GM21528 (cell line): ENCODE measurements at regions not wholly inside any gene's neighbourhood (a gene's known extent, or its start where the extent isn't known, plus 50 kb on each side); places are given as distances from the start of the nearest gene placed in this dataset.
"Not testable (repeated sequence)": the region's sequence is repeated elsewhere in the genome, so short reads cannot be mapped to it uniquely, and the experiment has no call there.

ENCODE experiments used
- ATAC-seq: cut with Tn5 transposase; IDR thresholded peaks from one replicate; pipeline ENCODE4 v1.9.1; 2021; ENCODE audit warnings: mild to moderate bottlenecking, moderate library complexity; ENCODE audit not compliant: unreplicated experiment, low FRiP score

- no peak for ATAC-seq
Measured at GRCh38 chr14:23894362-23895052, 59.1 kb upstream of the DHRS4 start.

DNA sequence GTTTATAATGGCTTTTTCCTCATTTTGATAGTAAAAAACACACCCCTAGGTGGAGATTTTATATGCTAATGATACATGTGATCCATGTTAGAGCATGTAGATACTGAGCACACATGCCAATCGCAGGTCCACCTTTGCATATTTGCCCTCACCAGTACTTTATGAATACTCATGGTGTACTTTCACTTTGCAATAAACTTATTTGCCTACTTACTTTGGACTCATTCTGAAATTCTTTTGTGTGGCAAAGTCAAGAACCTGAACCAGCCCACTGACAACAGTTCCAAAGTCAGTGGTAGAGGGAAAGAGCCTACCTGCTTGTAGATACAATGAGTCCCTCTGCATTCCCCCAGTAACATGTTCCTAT is 58.5 kb upstream of the DHRS4 start:
- ATAC-seq = no peak

DNA sequence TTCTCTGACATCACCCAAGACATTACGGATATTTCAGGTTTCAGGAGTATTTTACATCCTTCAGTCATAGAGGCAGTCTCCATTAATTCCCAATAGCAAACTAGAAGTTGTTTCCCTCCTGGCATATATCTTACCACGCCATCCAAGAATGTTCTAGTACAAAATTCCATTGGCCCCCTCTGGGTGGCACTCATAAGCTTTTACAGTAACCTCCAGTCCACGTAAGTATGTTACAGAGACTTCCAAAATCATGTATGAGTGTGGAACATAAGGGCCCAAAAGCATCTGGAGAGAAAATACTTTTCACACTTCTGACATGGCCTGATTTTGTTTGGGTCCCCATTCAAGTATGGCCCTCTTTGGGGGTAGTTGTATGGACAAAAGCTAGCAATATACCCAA is 58.1 kb upstream of the DHRS4 start:
- no peak for ATAC-seq

DNA sequence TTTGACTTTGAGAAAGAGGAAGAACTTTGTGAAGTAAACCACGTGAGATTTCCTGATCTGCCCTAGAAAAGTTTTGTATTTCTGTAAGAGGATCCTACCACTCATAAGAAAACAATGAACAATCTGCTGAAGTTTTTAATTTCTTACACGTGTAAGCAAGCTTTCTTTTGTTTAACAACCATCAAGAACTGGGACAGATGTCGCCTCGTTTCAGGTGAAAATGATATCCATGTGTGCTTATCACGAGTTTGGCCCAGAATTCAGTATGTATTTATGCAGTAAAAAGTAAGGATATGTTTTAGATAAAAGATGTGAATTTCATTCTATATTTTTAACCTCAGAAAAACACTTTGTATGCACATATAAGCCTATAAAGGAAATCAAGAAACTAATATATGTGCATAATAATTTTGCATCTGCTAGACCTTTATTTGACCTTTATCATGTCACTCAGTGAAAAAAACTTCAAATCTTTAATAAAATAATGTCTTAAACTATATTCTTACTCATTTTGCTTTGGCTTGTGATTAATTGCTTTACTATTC is 56.9 kb upstream of the DHRS4 start:
- no peak for ATAC-seq

DNA sequence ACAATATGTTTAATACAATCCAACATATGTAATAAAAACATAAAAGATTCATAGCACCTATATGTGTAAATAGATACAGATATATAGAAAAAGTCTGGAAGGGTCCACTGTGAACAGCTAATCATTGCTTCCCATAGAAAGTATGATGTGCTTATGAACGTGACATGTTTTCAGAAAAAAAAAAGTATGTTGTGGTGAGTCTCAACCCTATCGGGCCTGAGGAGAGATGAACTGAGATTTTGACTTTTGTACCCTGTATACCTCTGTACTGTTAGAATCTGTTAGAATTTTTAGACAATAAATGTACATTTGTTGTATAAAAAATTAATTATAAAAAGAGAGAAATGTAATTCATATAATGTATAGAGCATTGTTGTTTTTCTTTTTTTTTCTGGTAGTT is 56.3 kb upstream of the DHRS4 start:
- ATAC-seq = not testable (repeated sequence)

DNA sequence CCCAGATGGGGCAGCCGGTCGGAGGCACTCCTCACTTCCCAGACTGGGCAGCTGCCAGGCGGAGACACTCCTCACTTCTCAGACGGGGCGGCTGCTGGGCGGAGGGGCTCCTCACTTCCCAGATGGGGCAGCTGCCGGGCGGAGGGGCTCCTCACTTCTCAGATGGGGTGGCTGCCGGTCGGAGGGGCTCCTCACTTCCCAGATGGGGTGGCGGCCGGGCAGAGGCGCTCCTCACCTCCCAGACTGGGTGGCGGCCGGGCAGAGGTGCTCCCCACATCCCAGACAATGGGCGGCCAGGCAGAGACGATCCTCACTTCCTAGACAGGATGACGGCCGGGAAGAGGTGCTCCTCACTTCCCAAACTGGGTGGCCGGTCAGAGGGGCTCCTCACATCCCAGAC is 55.2 kb upstream of the DHRS4 start:
- not testable (repeated sequence) for ATAC-seq

GRCh38 chr14:23899788-23900187 is 53.8 kb upstream of the DHRS4 start:
- ATAC-seq = no peak

DNA sequence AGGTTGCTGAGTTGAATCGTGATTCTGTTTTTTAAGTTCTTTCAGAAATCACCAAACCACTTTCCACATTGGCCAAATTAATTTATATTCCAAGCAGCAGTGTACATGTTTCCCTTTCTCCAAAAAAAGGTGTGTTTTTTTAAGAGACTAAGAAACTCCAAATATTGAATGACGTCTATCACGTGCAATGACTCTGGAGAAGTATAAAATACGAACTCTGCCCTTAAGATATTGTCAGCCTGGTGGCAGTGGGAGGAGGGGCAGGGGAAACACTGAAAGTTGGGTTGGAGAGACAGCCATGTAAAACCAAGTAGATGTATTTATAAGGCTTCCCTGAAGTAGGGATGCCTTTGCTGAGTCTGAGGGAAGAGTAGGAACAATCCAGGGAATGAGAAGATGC is 50.1 kb upstream of the DHRS4 start:
- ATAC-seq = no peak
